Fibroblast of the aortic adventitia (primary cell): ENCODE measurements at regions not wholly inside any gene's neighbourhood (a gene's known extent, or its start where the extent isn't known, plus 50 kb on each side); places are given as distances from the start of the nearest gene placed in this dataset.

Source experiments
- DNase-seq: peaks from one replicate; pipeline ENCODE4 v3.0.0-alpha.2; 2010; ENCODE audit warnings: low read depth
- H3K4me3 ChIP-seq: 2 replicates; pipeline ENCODE4 v1.5.1; 2011; ENCODE audit warnings: low read depth, mild to moderate bottlenecking, control low read depth, low read length, moderate library complexity
- TF ChIP-seq, protein P1 (sequence below): IDR thresholded peaks from 2 replicates; pipeline ENCODE4 v1.5.1; 2011; ENCODE audit warnings: mild to moderate bottlenecking, low read length, control low read depth, inconsistent platforms; ENCODE audit not compliant: insufficient read depth

DNA sequence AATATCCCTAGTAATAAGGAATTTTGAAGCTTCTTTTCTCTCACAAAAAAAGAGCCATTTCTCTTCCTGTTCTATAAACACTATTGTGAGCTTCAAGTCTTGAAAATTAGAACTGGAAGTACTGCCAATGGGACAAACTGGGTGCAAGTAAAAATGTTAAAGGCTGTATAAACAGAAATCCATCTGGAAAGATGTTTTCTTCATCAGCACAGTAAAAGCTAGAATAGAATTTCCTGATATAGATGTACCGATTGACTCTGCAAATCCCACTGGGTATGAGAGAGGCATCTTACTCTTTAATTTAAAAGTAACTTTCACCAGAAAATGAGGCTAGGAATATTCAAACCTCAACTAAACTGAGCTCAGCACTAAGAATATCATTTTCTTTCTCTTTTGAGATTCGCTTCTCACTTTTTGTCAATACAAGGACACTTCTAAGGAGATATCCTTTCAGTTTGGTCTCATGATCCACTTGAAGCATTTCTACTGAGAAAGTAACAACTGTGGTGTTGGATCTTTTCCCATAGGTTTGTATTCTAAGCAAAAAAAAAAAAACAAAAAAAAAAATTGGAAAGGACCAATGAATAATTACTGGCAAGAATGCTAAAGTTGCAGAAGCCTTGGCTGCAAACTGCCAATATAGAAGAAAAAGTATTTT lies 169.0 kb upstream of the PRDM1 start:
- H3K4me3 ChIP-seq, result no peak overlapping the region
- TF ChIP-seq, protein P1, sequence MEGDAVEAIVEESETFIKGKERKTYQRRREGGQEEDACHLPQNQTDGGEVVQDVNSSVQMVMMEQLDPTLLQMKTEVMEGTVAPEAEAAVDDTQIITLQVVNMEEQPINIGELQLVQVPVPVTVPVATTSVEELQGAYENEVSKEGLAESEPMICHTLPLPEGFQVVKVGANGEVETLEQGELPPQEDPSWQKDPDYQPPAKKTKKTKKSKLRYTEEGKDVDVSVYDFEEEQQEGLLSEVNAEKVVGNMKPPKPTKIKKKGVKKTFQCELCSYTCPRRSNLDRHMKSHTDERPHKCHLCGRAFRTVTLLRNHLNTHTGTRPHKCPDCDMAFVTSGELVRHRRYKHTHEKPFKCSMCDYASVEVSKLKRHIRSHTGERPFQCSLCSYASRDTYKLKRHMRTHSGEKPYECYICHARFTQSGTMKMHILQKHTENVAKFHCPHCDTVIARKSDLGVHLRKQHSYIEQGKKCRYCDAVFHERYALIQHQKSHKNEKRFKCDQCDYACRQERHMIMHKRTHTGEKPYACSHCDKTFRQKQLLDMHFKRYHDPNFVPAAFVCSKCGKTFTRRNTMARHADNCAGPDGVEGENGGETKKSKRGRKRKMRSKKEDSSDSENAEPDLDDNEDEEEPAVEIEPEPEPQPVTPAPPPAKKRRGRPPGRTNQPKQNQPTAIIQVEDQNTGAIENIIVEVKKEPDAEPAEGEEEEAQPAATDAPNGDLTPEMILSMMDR, result no peak
- no peak for DNase-seq

DNA sequence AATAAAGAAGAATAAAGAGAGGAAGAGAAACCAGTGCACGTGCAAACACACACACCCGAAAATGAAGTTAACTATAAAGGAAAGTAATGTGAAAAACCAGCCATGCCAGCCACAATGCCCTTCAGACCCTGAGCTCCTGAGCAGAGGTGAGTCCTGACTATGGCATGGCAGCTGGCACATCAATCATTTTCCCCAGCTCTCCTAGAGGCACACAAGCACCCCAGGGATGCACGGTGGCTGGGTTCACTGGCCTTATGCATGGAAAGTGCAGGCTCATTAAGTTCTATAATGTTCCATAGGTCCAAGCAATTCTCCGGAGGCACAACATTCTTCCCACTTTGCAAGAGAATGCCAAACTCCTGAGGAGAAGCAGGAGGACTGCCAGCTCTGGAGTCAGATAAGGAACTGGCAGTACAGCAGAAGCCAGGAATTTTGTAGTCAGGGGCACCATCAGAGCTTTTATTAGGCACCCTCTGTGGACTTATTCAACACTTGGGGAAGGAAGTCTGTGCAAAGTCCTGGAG lies 175.0 kb upstream of the PRDM1 start:
- DNase-seq, result peak; percentile 25
- H3K4me3 ChIP-seq, result no peak overlapping the region
- TF ChIP-seq, protein P1, result no peak

DNA sequence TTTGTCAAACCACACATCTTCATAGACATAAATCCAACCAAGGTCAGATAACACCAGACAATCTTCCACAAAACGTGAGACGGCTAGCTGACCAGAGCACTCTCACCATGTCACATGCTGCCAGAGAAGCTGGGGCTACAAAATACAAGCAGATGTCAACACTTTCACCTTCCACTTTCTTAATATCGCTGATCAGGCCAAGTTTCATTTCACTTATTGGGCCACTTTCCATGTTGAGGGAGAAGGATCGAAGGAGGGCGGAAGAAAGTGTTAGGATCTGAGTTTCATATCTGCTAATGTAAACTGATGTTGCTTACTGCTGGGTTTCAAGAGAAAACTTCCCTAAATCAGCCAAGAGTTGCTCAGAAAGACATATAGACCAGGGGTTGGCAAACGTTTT lies 177.0 kb upstream of the PRDM1 start:
- no peak for DNase-seq
- TF ChIP-seq, protein P1, result no peak
- H3K4me3 ChIP-seq, result no peak overlapping the region

DNA sequence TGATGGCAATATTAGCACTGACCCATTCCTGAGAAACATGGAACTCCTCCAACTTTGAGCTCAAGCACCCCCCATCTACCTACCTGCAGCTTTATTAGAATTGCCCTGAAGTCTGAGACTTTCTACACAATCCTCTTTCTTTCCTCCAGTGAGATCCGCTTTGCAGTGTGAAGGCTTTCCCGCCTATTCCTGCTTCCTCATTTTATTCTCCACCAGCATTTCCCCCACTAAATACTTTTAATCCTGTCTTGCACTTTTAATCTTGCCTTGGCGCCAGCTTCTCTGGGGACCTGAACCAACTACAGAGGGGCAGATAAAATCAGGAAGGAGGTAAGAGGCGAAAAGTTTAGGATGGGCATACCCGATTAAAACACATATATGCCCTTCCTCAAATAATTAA lies 178.1 kb upstream of the PRDM1 start:
- no peak for DNase-seq
- TF ChIP-seq, protein P1, result no peak
- H3K4me3 ChIP-seq, result no peak overlapping the region

DNA sequence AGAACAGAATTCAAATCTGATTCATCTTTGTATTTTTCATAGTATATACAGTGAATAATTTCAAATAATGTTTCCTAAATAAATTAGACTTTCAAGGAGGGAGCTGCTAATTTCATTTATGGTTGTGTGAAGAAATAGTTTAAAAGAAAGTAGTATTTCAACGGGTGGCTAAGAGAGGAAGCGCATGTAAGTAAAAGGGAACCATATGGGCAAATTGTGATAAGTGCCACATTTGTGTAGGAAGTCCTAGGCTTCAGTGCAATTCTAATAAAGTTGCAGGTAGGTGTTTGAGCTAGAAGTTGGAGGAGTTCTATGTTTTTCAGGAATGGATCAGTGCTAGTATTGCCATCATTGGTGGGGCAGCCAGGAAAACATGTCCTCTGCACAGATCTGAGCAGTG lies 178.8 kb upstream of the PRDM1 start:
- TF ChIP-seq, protein P1, result no peak
- no peak for DNase-seq
- no peak overlapping the region for H3K4me3 ChIP-seq

DNA sequence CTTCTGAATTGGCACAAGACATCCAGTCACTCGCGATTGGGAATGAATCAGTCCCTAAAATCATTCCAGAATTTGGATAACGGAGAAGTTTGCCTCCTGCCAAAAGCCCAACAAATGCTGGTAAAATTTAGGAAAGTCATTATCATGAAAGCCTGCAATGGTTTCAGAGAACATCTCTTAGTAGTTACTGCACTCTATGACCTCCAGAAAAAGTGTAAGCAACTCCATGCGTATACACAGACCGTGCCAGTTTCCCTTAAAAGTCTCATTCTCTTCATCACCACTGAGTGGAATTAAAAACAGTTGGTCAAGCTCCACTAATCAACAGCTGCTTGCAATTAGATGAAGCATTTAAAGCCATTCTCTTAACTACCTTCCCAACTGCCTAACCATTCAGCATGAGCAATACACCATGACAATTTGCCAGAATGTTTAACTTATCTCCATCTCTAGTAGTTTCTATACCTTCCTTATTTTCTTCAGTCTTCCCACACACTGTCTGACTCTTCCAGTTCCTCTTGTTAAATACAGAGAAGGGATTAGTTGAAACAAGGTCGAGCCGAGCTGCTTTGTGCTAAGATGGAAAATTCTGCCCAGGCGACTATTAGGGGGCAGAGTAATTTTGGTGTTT lies 183.6 kb upstream of the PRDM1 start:
- H3K4me3 ChIP-seq, result no peak overlapping the region
- peak; percentile 84 for DNase-seq
- TF ChIP-seq, protein P1, result no peak

DNA sequence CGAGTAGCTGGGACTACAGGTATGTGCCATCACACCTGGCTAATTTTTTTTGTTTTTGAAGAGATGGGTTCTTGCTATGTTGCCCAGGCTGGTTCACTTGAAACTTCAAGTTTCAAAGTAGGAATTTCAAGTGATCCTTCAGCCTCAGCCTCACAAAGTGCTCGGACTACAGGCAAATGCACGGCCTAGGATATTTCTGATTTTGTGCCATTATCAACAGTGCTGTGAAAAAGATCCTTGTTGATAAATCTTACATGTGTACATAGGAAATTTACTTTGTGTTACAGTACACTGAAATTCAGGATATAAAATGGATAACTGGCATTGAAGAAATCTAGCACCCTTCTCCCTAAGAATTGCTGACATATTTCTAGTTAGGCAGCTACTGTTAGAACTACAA lies 184.6 kb upstream of the PRDM1 start:
- TF ChIP-seq, protein P1, result no peak
- no peak overlapping the region for H3K4me3 ChIP-seq
- no peak for DNase-seq
